Cardiac muscle cell (in vitro differentiated cells and primary cell): ENCODE measurements at regions not wholly inside any gene's neighbourhood (a gene's known extent, or its start where the extent isn't known, plus 50 kb on each side); places are given as distances from the start of the nearest gene placed in this dataset.

Experiments used
- DNase-seq, 2 donors: peaks; one replicate each; pipeline versions ENCODE4 v3.0.0 to v3.0.0-alpha.2; 2010 to 2017; ENCODE audit warnings: low read depth in 1 of 2, low spot score in 1 of 2
- H3K27ac ChIP-seq: fragments of 200-600 bp; sonication (generic); 2 replicates; pipeline ENCODE4 v1.5.1; 2016
- H3K27me3 ChIP-seq: fragments of 200-600 bp; sonication (generic); 2 replicates; pipeline ENCODE4 v1.6.0; 2016; ENCODE audit warnings: control low read depth
- H3K36me3 ChIP-seq: fragments of 200-600 bp; sonication (generic); 2 replicates; pipeline ENCODE4 v1.5.1; 2016; ENCODE audit warnings: control low read depth
- H3K4me1 ChIP-seq: fragments of 200-600 bp; sonication (generic); 2 replicates; pipeline ENCODE4 v1.8.1; 2017; ENCODE audit warnings: low read depth, mild to moderate bottlenecking, mixed run types
- H3K4me3 ChIP-seq: fragments of 200-600 bp; sonication (generic); 2 replicates; pipeline ENCODE4 v1.5.1; 2016; ENCODE audit warnings: mild to moderate bottlenecking
- H3K9me3 ChIP-seq: fragments of 200-600 bp; sonication (generic); 2 replicates; pipeline ENCODE4 v1.5.1; 2017; ENCODE audit warnings: low read depth, mild to moderate bottlenecking, control low read depth
- CTCF ChIP-seq: IDR thresholded peaks from 2 replicates; pipeline ENCODE4 v1.5.1; 2012; ENCODE audit warnings: low read depth, mild to moderate bottlenecking, low read length

GRCh38 chr18:45539491-45539891 lies 75.8 kb upstream of the SLC14A2 start:
- TF ChIP-seq CTCF, result no peak
- no peaks in the 10 kb centered on the region for H3K9me3 ChIP-seq
- no peak overlapping the region for H3K27ac ChIP-seq
- no peak for DNase-seq
- H3K4me1 ChIP-seq, result no peaks in the 10 kb centered on the region
- H3K27me3 ChIP-seq, result no peaks in the 10 kb centered on the region
- H3K36me3 ChIP-seq, result no peaks in the 10 kb centered on the region
- no peak overlapping the region for H3K4me3 ChIP-seq

GRCh38 chr18:45540125-45540524 lies 75.2 kb upstream of the SLC14A2 start:
- Histone ChIP-seq H3K27me3 (no peaks in the 10 kb centered on the region), H3K4me1 (no peaks in the 10 kb centered on the region), H3K27ac (no peak overlapping the region), H3K36me3 (no peaks in the 10 kb centered on the region), H3K4me3 (no peak overlapping the region), H3K9me3 (no peaks in the 10 kb centered on the region)
- TF ChIP-seq CTCF, result no peak
- no peak for DNase-seq

GRCh38 chr18:45541421-45541820 lies 73.9 kb upstream of the SLC14A2 start:
- Histone ChIP-seq H3K36me3 (no peaks in the 10 kb centered on the region), H3K4me1 (no peaks in the 10 kb centered on the region), H3K9me3 (no peaks in the 10 kb centered on the region), H3K27ac (no peak overlapping the region), H3K27me3 (no peaks in the 10 kb centered on the region), H3K4me3 (no peak overlapping the region)
- TF ChIP-seq CTCF, result no peak
- no peak for DNase-seq

DNA sequence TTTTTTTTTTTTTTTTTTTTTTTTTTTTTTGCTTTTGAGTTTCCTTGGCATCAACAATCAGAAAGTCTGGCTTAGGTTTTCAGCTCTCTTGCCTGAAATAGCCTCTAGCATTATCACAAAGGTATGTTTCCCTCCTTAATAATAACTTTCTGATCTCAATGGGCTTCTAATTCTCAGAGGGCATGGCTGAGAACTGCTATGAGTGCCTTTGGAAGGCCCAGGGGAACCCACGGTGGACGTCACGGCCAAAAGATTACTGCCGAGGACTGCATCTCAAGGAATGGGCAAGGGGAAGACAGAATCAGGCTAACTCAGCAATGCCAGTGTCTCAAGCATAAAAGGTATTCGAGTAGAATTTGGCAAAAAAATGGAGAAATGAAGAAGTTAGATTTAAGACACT lies 73.2 kb upstream of the SLC14A2 start:
- Histone ChIP-seq H3K9me3 (no peaks in the 10 kb centered on the region), H3K27ac (no peak overlapping the region), H3K4me3 (no peak overlapping the region), H3K36me3 (no peaks in the 10 kb centered on the region), H3K27me3 (no peaks in the 10 kb centered on the region), H3K4me1 (no peaks in the 10 kb centered on the region)
- TF ChIP-seq CTCF, result no peak
- no peak for DNase-seq

DNA sequence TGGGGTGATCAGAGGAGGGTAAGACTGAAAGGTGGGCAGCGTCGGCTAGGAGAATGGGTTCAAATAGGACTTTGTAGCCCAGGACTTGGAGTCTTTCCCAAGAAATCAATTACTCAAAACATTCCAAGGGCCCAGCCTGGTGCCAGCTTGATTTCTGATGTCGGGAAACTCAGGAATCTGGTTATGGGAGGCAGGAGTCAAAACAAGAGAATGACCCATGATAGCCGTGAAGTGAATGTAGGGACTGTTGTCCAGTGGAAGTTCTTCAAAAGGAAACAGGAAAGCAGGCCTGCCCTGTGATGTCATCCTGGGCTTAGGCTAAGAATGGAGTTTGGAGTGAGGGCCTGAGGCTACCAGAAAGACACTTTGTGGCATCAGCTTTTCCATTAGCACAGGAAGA lies 67.4 kb upstream of the SLC14A2 start:
- no peaks in the 10 kb centered on the region for H3K27me3 ChIP-seq
- H3K27ac ChIP-seq, result no peak overlapping the region
- no peaks in the 10 kb centered on the region for H3K4me1 ChIP-seq
- TF ChIP-seq CTCF, result no peak
- H3K9me3 ChIP-seq, result no peaks in the 10 kb centered on the region
- no peak overlapping the region for H3K4me3 ChIP-seq
- no peaks in the 10 kb centered on the region for H3K36me3 ChIP-seq
- no peak for DNase-seq

- H3K27me3 ChIP-seq, result no peaks in the 10 kb centered on the region
- TF ChIP-seq CTCF, result no peak
Measured at GRCh38 chr18:45548614-45549013, 66.7 kb upstream of the SLC14A2 start.

More at GRCh38 chr18:45548614-45549013, 66.7 kb upstream of the SLC14A2 start:
- H3K36me3 ChIP-seq, result no peaks in the 10 kb centered on the region
- peaks cover 4% of the 10 kb centered on the region for H3K4me1 ChIP-seq
- no peak overlapping the region for H3K4me3 ChIP-seq
- H3K27ac ChIP-seq, result no peak overlapping the region
- H3K9me3 ChIP-seq, result no peaks in the 10 kb centered on the region
- DNase-seq, result no peak
